Astrocyte of the spinal cord (primary cell): ENCODE measurements at regions not wholly inside any gene's neighbourhood (a gene's known extent, or its start where the extent isn't known, plus 50 kb on each side); places are given as distances from the start of the nearest gene placed in this dataset.

Experiments used
- DNase-seq: peaks from one replicate; pipeline ENCODE4 v3.0.0; 2011; ENCODE audit warnings: low read depth, low spot score
- H3K4me3 ChIP-seq: 2 replicates; pipeline ENCODE4 v1.5.1; 2011; ENCODE audit warnings: low read depth, mild to moderate bottlenecking, low read length, moderate library complexity
- in situ Hi-C: cut with HindIII; loops from 2 replicates; pipeline ENCODE4 v1.10.0; 2017; ENCODE audit warnings: low sequenced_read_pairs
- TF ChIP-seq, protein P1 (sequence below): IDR thresholded peaks from 2 replicates; pipeline ENCODE4 v1.5.1; 2012; ENCODE audit warnings: low read depth, mild to moderate bottlenecking, low read length, inconsistent platforms

DNA sequence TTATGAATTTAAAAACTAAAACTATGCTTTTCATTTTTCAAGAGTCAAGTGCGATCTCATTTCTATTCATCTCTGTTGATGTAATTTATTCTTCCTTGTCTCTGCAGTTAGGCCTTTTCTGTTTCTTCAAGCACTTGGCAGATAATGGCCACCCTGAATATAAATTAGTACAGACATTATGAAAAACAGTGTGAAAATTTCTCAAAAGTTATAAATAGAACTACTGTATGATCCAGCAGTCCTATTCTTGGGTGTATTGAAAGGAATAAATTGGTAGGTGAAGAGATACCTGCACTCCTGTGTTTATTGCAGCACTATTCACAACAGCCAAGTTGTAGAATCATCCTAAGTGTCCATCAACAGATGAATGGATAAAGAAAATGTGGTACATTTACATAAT is 248.3 kb downstream of the DOK5 start:
- in situ Hi-C loops, result no loop called here

DNA sequence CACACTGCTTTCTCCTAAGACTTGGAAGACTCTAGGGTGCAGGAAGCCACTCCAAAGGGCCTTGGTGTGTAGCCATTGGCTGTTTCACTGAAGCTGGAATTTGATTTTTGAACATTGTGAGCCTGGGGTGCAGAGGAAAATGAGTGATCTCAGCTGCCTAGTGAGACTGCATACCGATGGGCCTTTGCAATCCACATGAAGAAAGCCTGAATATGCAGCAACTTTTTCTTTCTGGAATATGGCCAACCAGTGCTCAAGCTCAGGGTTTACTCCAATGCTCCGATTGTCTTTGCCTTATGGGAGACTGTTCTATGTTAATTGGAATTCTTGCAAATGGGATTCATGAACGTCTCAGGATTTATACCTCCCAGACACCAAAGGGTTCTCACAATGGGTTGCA is 242.6 kb downstream of the DOK5 start:
- in situ Hi-C loops, result no loop called here
- TF ChIP-seq, protein P1, sequence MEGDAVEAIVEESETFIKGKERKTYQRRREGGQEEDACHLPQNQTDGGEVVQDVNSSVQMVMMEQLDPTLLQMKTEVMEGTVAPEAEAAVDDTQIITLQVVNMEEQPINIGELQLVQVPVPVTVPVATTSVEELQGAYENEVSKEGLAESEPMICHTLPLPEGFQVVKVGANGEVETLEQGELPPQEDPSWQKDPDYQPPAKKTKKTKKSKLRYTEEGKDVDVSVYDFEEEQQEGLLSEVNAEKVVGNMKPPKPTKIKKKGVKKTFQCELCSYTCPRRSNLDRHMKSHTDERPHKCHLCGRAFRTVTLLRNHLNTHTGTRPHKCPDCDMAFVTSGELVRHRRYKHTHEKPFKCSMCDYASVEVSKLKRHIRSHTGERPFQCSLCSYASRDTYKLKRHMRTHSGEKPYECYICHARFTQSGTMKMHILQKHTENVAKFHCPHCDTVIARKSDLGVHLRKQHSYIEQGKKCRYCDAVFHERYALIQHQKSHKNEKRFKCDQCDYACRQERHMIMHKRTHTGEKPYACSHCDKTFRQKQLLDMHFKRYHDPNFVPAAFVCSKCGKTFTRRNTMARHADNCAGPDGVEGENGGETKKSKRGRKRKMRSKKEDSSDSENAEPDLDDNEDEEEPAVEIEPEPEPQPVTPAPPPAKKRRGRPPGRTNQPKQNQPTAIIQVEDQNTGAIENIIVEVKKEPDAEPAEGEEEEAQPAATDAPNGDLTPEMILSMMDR, result no peak
- no peak for DNase-seq
- no peak overlapping the region for H3K4me3 ChIP-seq

More for the DNA sequence above, 248.3 kb downstream of the DOK5 start:
- H3K4me3 ChIP-seq, result no peak overlapping the region
- DNase-seq, result no peak
- TF ChIP-seq, protein P1, result no peak

DNA sequence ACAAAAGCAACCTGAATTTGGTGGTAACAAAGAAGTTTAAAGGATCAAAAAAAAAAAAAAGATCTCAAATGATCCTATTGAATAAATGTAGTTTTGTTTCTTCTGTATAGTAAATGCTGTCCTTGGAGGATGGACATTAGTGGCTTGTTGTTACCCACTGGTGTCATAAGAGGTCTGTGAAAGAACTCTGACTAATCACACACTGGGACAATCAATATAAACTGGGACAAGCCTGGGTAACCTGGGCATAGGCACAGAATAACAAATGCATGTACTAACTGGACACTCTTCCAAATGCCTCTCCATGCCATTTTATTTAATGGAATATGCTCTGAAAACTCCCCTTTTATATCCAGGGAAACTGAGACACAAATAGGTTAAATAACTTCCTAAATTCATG is 241.4 kb downstream of the DOK5 start:
- TF ChIP-seq, protein P1, result no peak
- DNase-seq, result no peak
- H3K4me3 ChIP-seq, result no peak overlapping the region
- in situ Hi-C loops, result no loop called here

DNA sequence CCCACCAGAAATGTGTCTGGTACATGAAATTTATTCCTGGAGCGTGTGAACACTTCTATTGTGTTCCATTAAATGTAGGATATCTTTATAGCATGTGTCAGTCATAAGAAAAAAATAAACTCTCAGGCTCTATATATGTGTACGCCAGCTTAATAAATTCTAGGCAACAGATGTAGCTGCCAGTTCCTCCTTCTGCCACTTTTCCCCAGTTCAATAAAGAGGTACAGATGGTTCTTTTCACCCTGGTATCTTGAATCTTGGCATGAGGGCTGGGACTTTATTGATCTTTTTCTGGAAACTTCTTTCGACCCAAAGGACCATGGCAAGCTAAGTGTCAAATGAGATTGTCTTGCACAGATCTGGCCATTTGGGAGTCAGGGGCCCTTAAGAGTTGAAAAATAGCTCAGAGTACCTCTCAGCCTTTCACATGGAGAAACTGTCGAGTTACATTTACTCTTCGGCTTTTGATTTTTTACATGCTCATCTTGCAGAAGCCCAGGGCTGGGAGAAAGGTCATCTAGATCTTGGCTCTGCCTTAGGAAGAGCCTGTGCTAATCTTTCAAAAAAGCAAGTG is 240.9 kb downstream of the DOK5 start:
- DNase-seq, result no peak

DNA sequence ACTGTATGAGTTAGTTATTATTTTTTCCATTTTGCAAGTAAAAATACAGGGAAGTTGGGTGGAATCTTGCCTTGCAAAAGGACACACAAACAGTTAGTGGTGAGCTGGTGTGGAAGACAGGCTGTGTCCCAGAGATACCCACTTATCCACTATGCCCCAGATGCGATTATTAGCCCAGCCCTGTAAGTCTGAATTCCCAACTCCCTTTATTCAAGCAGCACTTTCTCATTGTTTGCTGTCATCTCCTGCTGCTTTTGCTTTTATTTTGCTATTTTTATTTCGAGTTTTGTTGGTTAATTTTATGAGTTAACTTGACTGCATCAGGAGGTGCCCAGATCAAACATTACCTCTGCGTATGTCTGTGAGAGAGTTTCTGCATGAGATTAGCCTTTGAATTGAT is 239.4 kb downstream of the DOK5 start:
- no peak for DNase-seq
- in situ Hi-C loops, result no loop called here
- H3K4me3 ChIP-seq, result no peak overlapping the region
- TF ChIP-seq, protein P1, result no peak

More for the DNA sequence above, 240.9 kb downstream of the DOK5 start:
- TF ChIP-seq, protein P1, result no peak
- in situ Hi-C loops, result no loop called here
- H3K4me3 ChIP-seq, result no peak overlapping the region

DNA sequence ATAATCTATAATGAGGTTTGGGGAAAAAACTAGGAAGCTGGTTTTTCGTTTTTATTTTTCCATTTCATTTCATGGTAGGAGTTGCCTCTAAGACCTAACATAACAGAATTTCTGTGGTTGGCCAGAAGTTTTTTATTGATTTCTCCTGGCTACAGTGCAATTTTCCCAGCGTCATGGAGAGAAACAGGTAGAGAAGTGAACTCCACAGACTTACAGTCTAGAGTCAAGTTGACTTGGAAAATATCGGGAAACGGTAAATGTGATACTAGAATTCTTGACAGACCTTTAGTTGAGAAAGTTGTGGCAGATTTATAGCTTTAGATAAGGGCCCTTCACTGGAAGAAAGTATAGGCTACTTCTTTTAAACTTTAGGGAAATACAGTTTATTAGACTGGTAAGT is 238.3 kb downstream of the DOK5 start:
- TF ChIP-seq, protein P1, result no peak
- no peak overlapping the region for H3K4me3 ChIP-seq
- no peak for DNase-seq
- in situ Hi-C loops, result no loop called here

DNA sequence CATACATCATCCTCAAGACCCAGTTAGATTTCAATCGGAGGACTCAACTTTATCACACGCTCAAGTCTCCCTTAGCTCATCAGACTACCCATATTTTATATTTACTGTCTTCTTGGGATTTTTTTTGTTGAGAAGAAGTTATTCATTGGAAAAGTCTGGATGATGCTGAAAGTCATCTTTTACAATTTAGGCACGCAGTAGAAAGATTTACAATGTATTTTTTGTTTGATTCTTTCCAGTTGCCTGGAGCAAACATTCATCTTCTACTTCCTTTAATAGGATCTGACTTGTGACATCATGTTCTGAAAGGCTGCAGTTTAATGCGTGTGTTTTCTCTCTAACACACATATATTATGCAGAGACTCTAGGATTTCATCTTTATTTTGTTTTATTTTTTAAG is 235.7 kb downstream of the DOK5 start:
- TF ChIP-seq, protein P1, result no peak
- no peak for DNase-seq
- H3K4me3 ChIP-seq, result no peak overlapping the region
- in situ Hi-C loops, result no loop called here
